ENCODE measurements at regions not wholly inside any gene's neighbourhood (a gene's known extent, or its start where the extent isn't known, plus 50 kb on each side); places are given as distances from the start of the nearest gene placed in this dataset.

GRCh38 chr6:144649085-144649484 lies 363.9 kb downstream of the UTRN start:
- no peak overlapping the region for H3K27ac ChIP-seq
- no peak for DNase-seq
- no peak for TF ChIP-seq CTCF (IDR thresholded peaks at IDR 0.05; ENCODE audit: low read depth, low read length, missing control alignments)
- no peaks in the 10 kb centered on the region for H3K27me3 ChIP-seq (replicated peaks)
- in situ Hi-C loops (cut with HindIII; ENCODE audit: low pct_ligation_motif_present, low sequenced_read_pairs), result no loop called here
- H3K36me3 ChIP-seq (replicated peaks), result no peaks in the 10 kb centered on the region
- H3K4me3 ChIP-seq (ENCODE audit: low read depth, low read length), result no peak overlapping the region

GRCh38 chr6:144651234-144651633 lies 366.1 kb downstream of the UTRN start:
- H3K4me3 ChIP-seq (ENCODE audit: low read depth, low read length), result no peak overlapping the region
- in situ Hi-C loops (cut with HindIII; ENCODE audit: low pct_ligation_motif_present, low sequenced_read_pairs), result no loop called here
- no peaks in the 10 kb centered on the region for H3K36me3 ChIP-seq (replicated peaks)
- TF ChIP-seq CTCF (IDR thresholded peaks at IDR 0.05; ENCODE audit: low read depth, low read length, missing control alignments), result no peak
- DNase-seq, result no peak
- no peaks in the 10 kb centered on the region for H3K27me3 ChIP-seq (replicated peaks)
- H3K27ac ChIP-seq, result no peak overlapping the region

GRCh38 chr6:144652292-144652891 lies 367.3 kb downstream of the UTRN start:
- H3K27me3 ChIP-seq (replicated peaks), result no peaks in the 10 kb centered on the region
- no peak overlapping the region for H3K27ac ChIP-seq
- TF ChIP-seq CTCF (IDR thresholded peaks at IDR 0.05; ENCODE audit: low read depth, low read length, missing control alignments), result no peak
- DNase-seq, result no peak
- no peaks in the 10 kb centered on the region for H3K36me3 ChIP-seq (replicated peaks)
- H3K4me3 ChIP-seq (ENCODE audit: low read depth, low read length), result no peak overlapping the region
- in situ Hi-C loops (cut with HindIII; ENCODE audit: low pct_ligation_motif_present, low sequenced_read_pairs), result no loop called here

- no peak overlapping the region for H3K27ac ChIP-seq
- no peaks in the 10 kb centered on the region for H3K27me3 ChIP-seq (replicated peaks)
- TF ChIP-seq CTCF (IDR thresholded peaks at IDR 0.05; ENCODE audit: low read depth, low read length, missing control alignments), result no peak
- no peaks in the 10 kb centered on the region for H3K36me3 ChIP-seq (replicated peaks)
- H3K4me3 ChIP-seq (ENCODE audit: low read depth, low read length), result no peak overlapping the region
- no peak for DNase-seq
- in situ Hi-C loops (cut with HindIII; ENCODE audit: low pct_ligation_motif_present, low sequenced_read_pairs), result no loop called here
Measured at GRCh38 chr6:144653885-144654505, 368.9 kb downstream of the UTRN start.

GRCh38 chr6:144654506-144654905 lies 369.4 kb downstream of the UTRN start:
- Histone ChIP-seq H3K36me3 (replicated peaks) (no peaks in the 10 kb centered on the region), H3K27ac (no peak overlapping the region), H3K4me3 (ENCODE audit: low read depth, low read length) (no peak overlapping the region), H3K27me3 (replicated peaks) (no peaks in the 10 kb centered on the region)
- in situ Hi-C loops (cut with HindIII; ENCODE audit: low pct_ligation_motif_present, low sequenced_read_pairs), result no loop called here
- TF ChIP-seq CTCF (IDR thresholded peaks at IDR 0.05; ENCODE audit: low read depth, low read length, missing control alignments), result no peak
- no peak for DNase-seq

GRCh38 chr6:144655376-144655775 lies 370.2 kb downstream of the UTRN start:
- Histone ChIP-seq H3K4me3 (ENCODE audit: low read depth, low read length) (no peak overlapping the region), H3K27me3 (replicated peaks) (no peaks in the 10 kb centered on the region), H3K36me3 (replicated peaks) (no peaks in the 10 kb centered on the region), H3K27ac (no peak overlapping the region)
- no peak for TF ChIP-seq CTCF (IDR thresholded peaks at IDR 0.05; ENCODE audit: low read depth, low read length, missing control alignments)
- no peak for DNase-seq
- in situ Hi-C loops (cut with HindIII; ENCODE audit: low pct_ligation_motif_present, low sequenced_read_pairs), result no loop called here

Measured in brain microvascular endothelial cell (primary cell).